Smooth muscle cell (in vitro differentiated cells): ENCODE measurements at regions not wholly inside any gene's neighbourhood (a gene's known extent, or its start where the extent isn't known, plus 50 kb on each side); places are given as distances from the start of the nearest gene placed in this dataset.
"Not testable (repeated sequence)": the region's sequence is repeated elsewhere in the genome, so short reads cannot be mapped to it uniquely, and the experiment has no call there.

Experiments
- DNase-seq: peaks from one replicate; lab custom pipeline; 2025; ENCODE audit not compliant: unreplicated experiment; lab: John Stamatoyannopoulos, UW
- H2AFZ ChIP-seq: fragments of 200-600 bp; sonication (generic); 2 replicates; pipeline ENCODE4 v1.6.0; 2016; ENCODE audit warnings: antibody characterized with exemption, low read depth, mild to moderate bottlenecking
- H3F3A ChIP-seq: fragments of 200-600 bp; sonication (generic); 2 replicates; pipeline ENCODE4 v1.6.0; 2017; ENCODE audit warnings: antibody characterized with exemption, low read depth
- H3K27ac ChIP-seq: fragments of 200-600 bp; sonication (generic); 2 replicates; pipeline ENCODE4 v1.5.1; 2016; ENCODE audit warnings: low read depth, mild to moderate bottlenecking
- H3K27me3 ChIP-seq: fragments of 200-600 bp; sonication (generic); 2 replicates; pipeline ENCODE4 v1.6.1; 2016; ENCODE audit warnings: low read depth, mild to moderate bottlenecking
- H3K36me3 ChIP-seq: fragments of 200-600 bp; sonication (generic); 2 replicates; pipeline ENCODE4 v1.5.1; 2016; ENCODE audit warnings: low read depth
- H3K4me1 ChIP-seq: fragments of 200-600 bp; sonication (generic); 2 replicates; pipeline ENCODE4 v1.5.1; 2016; ENCODE audit warnings: low read depth
- H3K4me2 ChIP-seq: fragments of 200-600 bp; sonication (generic); 2 replicates; pipeline ENCODE4 v1.6.0; 2016; ENCODE audit warnings: mild to moderate bottlenecking
- H3K4me3 ChIP-seq: fragments of 200-600 bp; sonication (generic); 2 replicates; pipeline ENCODE4 v1.5.1; 2016; ENCODE audit warnings: mild to moderate bottlenecking
- H3K79me2 ChIP-seq: fragments of 200-600 bp; sonication (generic); 2 replicates; pipeline ENCODE4 v1.6.0; 2016; ENCODE audit warnings: low read depth, mild to moderate bottlenecking
- H3K9ac ChIP-seq: fragments of 200-600 bp; sonication (generic); 2 replicates; pipeline ENCODE4 v1.6.0; 2016; ENCODE audit warnings: low read depth
- H3K9me3 ChIP-seq: fragments of 200-600 bp; sonication (generic); replicated peaks from 2 replicates; pipeline ENCODE4 v1.5.1; 2016; ENCODE audit warnings: low read depth
- H4K20me1 ChIP-seq: fragments of 200-600 bp; sonication (generic); 2 replicates; pipeline ENCODE4 v1.6.0; 2016; ENCODE audit warnings: low read depth
- CTCF ChIP-seq: fragments of 200-600 bp; sonication (generic); IDR thresholded peaks from 2 replicates; pipeline ENCODE4 v1.5.1; 2017; ENCODE audit warnings: borderline replicate concordance, mild to moderate bottlenecking, antibody characterized with exemption; ENCODE audit not compliant: insufficient read depth, poor library complexity, severe bottlenecking
- WGBS: methylation state at CpG from one replicate; pipeline ENCODE4 v1.1.7; 2016; ENCODE audit warnings: low lambda C conversion rate; 5-methylcytosine and 5-hydroxymethylcytosine counted together

GRCh38 chr17:83203472-83204221 lies 124.2 kb downstream of the METRNL start:
- Histone ChIP-seq H3K36me3 (no peaks in the 10 kb centered on the region), H3K9ac (peak overlapping the region; percentile 62), H3K79me2 (no peaks in the 10 kb centered on the region), H4K20me1 (no peaks in the 10 kb centered on the region), H3K27me3 (no peaks in the 10 kb centered on the region), H3K27ac (peak overlapping the region; percentile 85), H2AFZ (no peak overlapping the region), H3K4me1 (no peaks in the 10 kb centered on the region), H3F3A (peaks cover 7% of the 10 kb centered on the region), H3K4me3 (no peak overlapping the region), H3K9me3 (no peaks in the 10 kb centered on the region), H3K4me2 (peak overlapping the region; percentile 47)
- WGBS, result 91% methylated on average over 20 of the region's 20 CpGs
- no peak for DNase-seq
- TF ChIP-seq CTCF, result no peak

GRCh38 chr17:83204230-83204725 lies 124.9 kb downstream of the METRNL start:
- Histone ChIP-seq H3K9me3 (no peaks in the 10 kb centered on the region), H3K36me3 (no peaks in the 10 kb centered on the region), H3K27me3 (no peaks in the 10 kb centered on the region), H3K79me2 (no peaks in the 10 kb centered on the region), H3K4me2 (no peak overlapping the region), H3K4me1 (no peaks in the 10 kb centered on the region), H2AFZ (no peak overlapping the region), H4K20me1 (no peaks in the 10 kb centered on the region), H3K4me3 (no peak overlapping the region), H3K27ac (peak overlapping the region; percentile 85), H3F3A (peaks cover 7% of the 10 kb centered on the region), H3K9ac (no peak overlapping the region)
- 96% methylated on average over 5 of the region's 9 CpGs for WGBS
- no peak for TF ChIP-seq CTCF
- DNase-seq, result no peak

- WGBS, result 97% methylated on average over 27 of the region's 33 CpGs
- DNase-seq, H3K27ac ChIP-seq, H3K4me3 ChIP-seq, H3K79me2 ChIP-seq, H3K9me3 ChIP-seq, H3K27me3 ChIP-seq, H3F3A ChIP-seq, H3K4me2 ChIP-seq, H4K20me1 ChIP-seq, H3K9ac ChIP-seq, H3K4me1 ChIP-seq, H2AFZ ChIP-seq, H3K36me3 ChIP-seq: not testable (repeated sequence)
Measured at GRCh38 chr17:83204736-83205386, 125.5 kb downstream of the METRNL start.

- not testable (repeated sequence) for H3K4me2 ChIP-seq, H2AFZ ChIP-seq, H3K36me3 ChIP-seq, H3K79me2 ChIP-seq, H4K20me1 ChIP-seq, H3K4me3 ChIP-seq, H3F3A ChIP-seq, H3K9me3 ChIP-seq, H3K27me3 ChIP-seq, H3K9ac ChIP-seq, DNase-seq, H3K27ac ChIP-seq, H3K4me1 ChIP-seq
- TF ChIP-seq CTCF, result peak; percentile 67
- WGBS, result 37% methylated on average over 26 of the region's 50 CpGs
Measured at GRCh38 chr17:83205387-83206035, 126.1 kb downstream of the METRNL start.

GRCh38 chr17:83206036-83206394 lies 126.6 kb downstream of the METRNL start:
- not testable (repeated sequence) for H3K9ac ChIP-seq, H3F3A ChIP-seq, DNase-seq, H3K4me2 ChIP-seq, H3K36me3 ChIP-seq, H4K20me1 ChIP-seq, H3K27me3 ChIP-seq, H3K9me3 ChIP-seq, H3K79me2 ChIP-seq, H3K4me3 ChIP-seq, H3K27ac ChIP-seq, H2AFZ ChIP-seq, H3K4me1 ChIP-seq
- WGBS, result 87% methylated on average over 2 of the region's 3 CpGs

- not testable (repeated sequence) for H3K9me3 ChIP-seq, H3K36me3 ChIP-seq, DNase-seq, H3K4me2 ChIP-seq, H3K27ac ChIP-seq, H2AFZ ChIP-seq, H3K4me1 ChIP-seq, H3K27me3 ChIP-seq, H3K4me3 ChIP-seq, H3K79me2 ChIP-seq, H3F3A ChIP-seq, H3K9ac ChIP-seq, H4K20me1 ChIP-seq
- 76% methylated on average over 10 of the region's 15 CpGs for WGBS
Measured at GRCh38 chr17:83206819-83207588, 127.6 kb downstream of the METRNL start.
